Nucleus accumbens (tissue), 56 donors: ENCODE measurements at regions not wholly inside any gene's neighbourhood (a gene's known extent, or its start where the extent isn't known, plus 50 kb on each side); places are given as distances from the start of the nearest gene placed in this dataset.

Experiments used
- DNase-seq, 56 donors: peaks; one replicate each; lab custom pipeline; 2025; lab: John Stamatoyannopoulos, UW

- DNase-seq, result peak in 9 of 56 donors; percentile 5 to 41 (median 13)
Observed at GRCh38 chr2:235383272-235383843, 110.5 kb upstream of the AGAP1 start.

GRCh38 chr2:235384624-235385023 is 109.2 kb upstream of the AGAP1 start:
- peak; percentile 32 to 95 (median 87) for DNase-seq

GRCh38 chr2:235389626-235390025 is 104.2 kb upstream of the AGAP1 start:
- no peak for DNase-seq

GRCh38 chr2:235390108-235390815 is 103.6 kb upstream of the AGAP1 start:
- DNase-seq, result peak in 6 of 56 donors; percentile 12 to 33 (median 21)

GRCh38 chr2:235390816-235391194 is 103.0 kb upstream of the AGAP1 start:
- DNase-seq, result no peak

GRCh38 chr2:235391921-235392615 is 101.8 kb upstream of the AGAP1 start:
- no peak for DNase-seq

GRCh38 chr2:235394278-235394828 is 99.5 kb upstream of the AGAP1 start:
- no peak for DNase-seq

- DNase-seq, result peak in 3 of 56 donors; percentile 13 to 31 (median 13)
Observed at GRCh38 chr2:235396071-235396846, 97.6 kb upstream of the AGAP1 start.

GRCh38 chr2:235398321-235398720 is 95.5 kb upstream of the AGAP1 start:
- DNase-seq, result no peak

- no peak for DNase-seq
Observed at GRCh38 chr2:235399895-235400294, 93.9 kb upstream of the AGAP1 start.

- DNase-seq, result no peak
Observed at GRCh38 chr2:235402422-235402821, 91.4 kb upstream of the AGAP1 start.

GRCh38 chr2:235405612-235406361 is 88.1 kb upstream of the AGAP1 start:
- no peak for DNase-seq

GRCh38 chr2:235406430-235406829 is 87.4 kb upstream of the AGAP1 start:
- DNase-seq, result peak in 2 of 56 donors; percentile 11 to 19

GRCh38 chr2:235411905-235412485 is 81.8 kb upstream of the AGAP1 start:
- no peak for DNase-seq

GRCh38 chr2:235413064-235413463 is 80.8 kb upstream of the AGAP1 start:
- no peak for DNase-seq

- DNase-seq, result peak in 1 of 56 donors; percentile 9
Observed at GRCh38 chr2:235414422-235414821, 79.4 kb upstream of the AGAP1 start.

- DNase-seq, result no peak
Observed at GRCh38 chr2:235416858-235417499, 76.9 kb upstream of the AGAP1 start.

GRCh38 chr2:235418918-235419317 is 74.9 kb upstream of the AGAP1 start:
- no peak for DNase-seq

- peak in 30 of 56 donors; percentile 8 to 83 (median 42) for DNase-seq
Observed at GRCh38 chr2:235419996-235420395, 73.8 kb upstream of the AGAP1 start.
